ENCODE measurements at regions not wholly inside any gene's neighbourhood (a gene's known extent, or its start where the extent isn't known, plus 50 kb on each side); places are given as distances from the start of the nearest gene placed in this dataset.

DNA sequence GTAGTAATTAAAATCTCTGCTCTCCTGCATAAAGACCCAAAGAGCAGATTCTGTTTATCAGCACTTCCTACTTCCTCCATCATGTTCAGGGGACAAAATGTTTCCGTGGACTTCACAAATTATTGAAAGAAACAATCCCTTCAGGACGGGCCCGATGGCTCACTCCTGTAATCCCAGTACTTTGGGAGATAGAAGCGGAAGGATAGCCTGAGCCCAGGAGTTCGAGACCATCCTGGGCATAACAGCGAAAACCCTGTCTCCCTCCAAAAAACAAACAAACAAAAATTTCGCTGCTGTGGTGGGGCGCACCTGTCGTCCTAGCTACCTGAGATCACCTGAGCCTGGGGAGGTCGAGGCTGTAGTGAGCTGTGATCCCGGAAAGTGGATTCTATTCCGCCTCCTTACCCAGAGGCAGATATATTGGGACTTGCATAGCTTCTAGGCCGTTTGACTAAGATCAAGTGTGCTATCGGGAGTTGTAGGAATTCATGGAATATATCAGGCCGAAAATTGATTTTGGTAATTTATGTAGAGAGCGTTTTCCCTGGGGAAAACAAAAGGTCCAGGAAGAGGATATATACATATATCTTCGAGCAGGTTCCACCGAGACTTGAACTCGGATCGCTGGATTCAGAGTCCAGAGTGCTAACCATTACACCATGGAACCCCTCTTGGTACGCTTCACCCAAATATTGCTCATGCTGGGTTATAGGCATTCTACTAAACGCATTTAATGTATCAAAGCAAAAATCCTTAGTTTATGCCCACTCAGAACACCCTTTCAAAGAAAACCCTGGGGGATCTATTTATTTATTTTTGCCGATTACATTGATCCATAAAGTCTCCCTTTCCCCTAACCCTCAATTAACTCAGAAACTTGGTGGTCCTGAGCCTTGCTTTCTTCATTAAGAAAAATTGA lies 74.5 kb upstream of the ZNF184 start:
- TF ChIP-seq, protein P1, sequence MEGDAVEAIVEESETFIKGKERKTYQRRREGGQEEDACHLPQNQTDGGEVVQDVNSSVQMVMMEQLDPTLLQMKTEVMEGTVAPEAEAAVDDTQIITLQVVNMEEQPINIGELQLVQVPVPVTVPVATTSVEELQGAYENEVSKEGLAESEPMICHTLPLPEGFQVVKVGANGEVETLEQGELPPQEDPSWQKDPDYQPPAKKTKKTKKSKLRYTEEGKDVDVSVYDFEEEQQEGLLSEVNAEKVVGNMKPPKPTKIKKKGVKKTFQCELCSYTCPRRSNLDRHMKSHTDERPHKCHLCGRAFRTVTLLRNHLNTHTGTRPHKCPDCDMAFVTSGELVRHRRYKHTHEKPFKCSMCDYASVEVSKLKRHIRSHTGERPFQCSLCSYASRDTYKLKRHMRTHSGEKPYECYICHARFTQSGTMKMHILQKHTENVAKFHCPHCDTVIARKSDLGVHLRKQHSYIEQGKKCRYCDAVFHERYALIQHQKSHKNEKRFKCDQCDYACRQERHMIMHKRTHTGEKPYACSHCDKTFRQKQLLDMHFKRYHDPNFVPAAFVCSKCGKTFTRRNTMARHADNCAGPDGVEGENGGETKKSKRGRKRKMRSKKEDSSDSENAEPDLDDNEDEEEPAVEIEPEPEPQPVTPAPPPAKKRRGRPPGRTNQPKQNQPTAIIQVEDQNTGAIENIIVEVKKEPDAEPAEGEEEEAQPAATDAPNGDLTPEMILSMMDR (conservative IDR thresholded peaks at IDR 0.05 in 1 of 2, IDR thresholded peaks at IDR 0.05 in 1 of 2; ENCODE audit: low read depth in 1 of 2, low read length in 2 of 2): no peak
- TF ChIP-seq EZH2 (IDR thresholded peaks at IDR 0.05; ENCODE audit: low read length, missing control alignments): no peak
